HG03175 (cell line): ENCODE measurements at regions not wholly inside any gene's neighbourhood (a gene's known extent, or its start where the extent isn't known, plus 50 kb on each side); places are given as distances from the start of the nearest gene placed in this dataset.

Source experiments
- ATAC-seq: cut with Tn5 transposase; IDR thresholded peaks from one replicate; pipeline ENCODE4 v1.9.1; 2021; ENCODE audit warnings: mild to moderate bottlenecking, moderate library complexity; ENCODE audit not compliant: unreplicated experiment

DNA sequence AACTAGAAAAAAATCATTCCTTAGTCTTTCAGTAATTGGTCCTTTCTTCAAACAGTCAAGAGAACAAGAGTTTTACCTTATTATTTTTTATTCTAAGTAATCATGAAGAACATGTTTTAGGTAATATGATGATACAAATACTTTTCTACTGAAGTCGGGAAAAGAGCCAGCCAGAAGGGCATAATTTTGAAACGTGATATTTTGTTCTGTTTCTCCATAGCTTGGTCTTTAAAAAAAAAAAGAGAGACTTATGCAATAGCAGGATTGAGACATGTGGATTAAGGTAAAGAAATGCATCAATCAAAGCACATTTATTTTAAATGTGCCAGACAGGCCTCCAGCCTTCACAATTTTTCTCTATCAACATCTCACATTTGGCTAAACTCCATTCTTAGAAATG lies 1016.8 kb downstream of the CNTNAP5 start:
- ATAC-seq: no peak

DNA sequence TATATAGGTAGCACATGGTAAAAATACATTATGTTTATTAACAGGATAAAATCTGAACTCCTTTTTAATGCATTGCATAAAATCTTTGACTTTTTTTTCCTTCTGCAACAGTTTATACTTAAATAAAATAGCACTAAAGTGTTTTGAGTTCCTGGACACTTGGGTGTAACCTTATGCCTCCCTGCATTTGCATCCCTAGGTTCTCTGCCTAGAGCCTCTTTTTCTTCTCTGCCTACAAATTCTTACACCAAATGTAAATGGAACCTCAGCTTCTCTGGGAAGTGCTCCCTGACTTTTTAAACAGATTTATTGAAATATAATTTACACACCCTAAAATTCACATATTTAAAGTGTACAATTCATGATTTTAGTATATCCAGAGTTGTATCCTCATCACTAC lies 1017.6 kb downstream of the CNTNAP5 start:
- no peak for ATAC-seq

DNA sequence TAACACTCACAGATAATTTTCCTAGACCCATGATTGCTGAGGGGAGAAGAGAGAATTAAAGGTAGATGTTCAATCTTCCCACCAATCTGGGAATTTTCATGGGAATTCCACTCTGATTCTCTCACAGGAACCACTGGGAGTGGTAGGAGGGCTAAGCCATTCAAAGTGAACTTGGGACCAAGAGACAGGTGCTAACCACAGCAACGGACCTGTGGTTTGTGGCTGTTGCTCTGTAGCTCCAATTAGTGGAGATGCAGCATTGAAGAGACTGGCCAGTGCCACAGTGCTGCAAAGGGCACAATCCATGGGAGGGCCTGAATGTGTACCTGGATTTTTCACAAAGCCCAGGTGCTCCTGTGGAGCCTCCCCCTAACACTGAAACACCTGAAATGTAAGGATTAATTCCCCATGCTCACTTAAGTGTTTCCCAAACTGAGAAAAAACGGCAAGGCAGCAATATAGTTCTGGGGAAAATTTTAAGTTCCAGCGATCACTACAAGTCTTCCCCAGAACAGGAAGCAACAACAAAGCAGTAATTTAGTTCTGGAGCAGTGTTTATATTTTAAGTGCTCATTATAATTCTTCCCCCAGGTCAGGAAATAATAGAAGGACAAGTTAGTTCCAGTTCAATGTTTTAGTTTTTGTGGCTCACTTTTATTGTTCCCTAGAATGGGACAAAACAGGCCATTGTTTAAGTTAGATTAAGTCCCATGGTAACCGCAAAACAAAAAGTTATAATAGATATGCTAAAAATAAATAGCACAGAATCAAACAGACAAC lies 1045.8 kb downstream of the CNTNAP5 start:
- no peak for ATAC-seq

DNA sequence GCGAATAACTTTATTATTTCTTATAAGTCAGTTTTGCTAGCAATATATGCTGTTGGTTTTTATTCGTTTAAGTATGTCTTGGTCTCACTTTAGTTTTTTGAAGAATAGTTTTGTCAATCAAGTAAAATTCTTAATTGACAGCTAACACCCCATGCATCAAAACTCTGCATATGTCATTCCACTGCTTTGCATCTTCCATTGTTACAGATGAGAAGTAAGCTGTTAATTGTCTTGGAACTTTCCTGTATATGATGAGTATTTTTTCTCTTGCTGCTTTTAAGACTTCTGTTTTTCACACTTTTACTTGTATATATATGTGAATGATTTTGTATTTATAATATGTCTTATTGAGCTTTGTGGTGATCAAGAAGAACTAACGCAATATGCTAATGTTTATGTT lies 1048.4 kb downstream of the CNTNAP5 start:
- no peak for ATAC-seq

DNA sequence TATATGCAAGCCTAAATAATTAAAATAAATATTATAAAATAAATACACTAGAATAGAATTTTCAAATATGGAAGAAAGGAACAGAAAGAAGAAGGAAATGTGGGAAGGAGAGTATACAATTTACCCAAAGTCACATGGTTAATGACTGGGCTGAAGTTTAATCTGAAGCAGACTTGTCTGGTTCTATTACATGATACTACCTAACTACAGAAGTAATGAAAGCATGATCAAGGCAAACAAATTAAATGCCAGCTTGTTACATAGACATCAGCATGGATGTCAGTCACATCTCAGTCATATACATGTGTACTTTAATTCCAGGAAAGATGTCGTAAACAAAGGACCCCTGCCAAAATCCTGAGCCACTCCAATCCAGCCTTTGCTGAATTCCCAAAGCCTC lies 1060.8 kb downstream of the CNTNAP5 start:
- ATAC-seq: no peak

DNA sequence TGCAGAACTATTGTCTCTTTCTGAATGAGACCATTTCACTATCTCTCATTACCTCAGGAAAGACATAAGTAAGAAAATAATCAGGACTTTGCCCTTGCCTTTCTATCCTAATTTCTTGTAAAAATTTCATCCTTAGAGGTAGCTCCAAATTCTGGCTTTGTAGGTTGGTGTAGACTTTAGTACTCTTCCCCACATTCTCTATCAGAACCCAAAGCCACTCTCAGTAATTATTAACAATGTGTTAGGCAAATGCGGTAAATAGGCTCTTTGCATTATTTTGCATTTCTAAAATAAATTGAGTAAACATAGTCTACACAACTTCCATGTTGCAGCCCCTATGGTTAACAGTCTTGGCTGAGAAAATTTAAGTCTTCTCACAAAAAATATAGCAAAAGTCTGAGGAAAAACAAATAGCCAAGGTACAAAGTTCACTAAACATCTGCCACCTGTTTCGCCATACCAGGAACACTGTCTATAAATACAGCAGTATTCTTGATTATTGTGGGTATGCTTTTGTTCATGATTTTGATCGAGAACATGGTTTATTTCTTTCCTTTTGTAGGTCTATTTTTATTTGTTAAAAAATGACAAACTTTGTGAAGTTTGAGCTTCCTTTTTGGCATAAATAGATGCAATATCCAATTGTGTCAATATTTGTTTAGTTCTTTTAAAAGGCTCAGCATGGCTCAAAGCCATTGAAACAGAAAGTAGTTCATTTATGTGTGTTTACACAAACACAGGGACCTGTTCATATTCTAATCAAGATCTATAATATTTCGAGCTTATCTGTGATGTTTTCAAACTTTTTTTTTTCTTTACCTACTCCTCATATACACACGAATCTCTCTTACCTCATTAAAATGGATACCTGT lies 1061.5 kb downstream of the CNTNAP5 start:
- ATAC-seq: no peak

DNA sequence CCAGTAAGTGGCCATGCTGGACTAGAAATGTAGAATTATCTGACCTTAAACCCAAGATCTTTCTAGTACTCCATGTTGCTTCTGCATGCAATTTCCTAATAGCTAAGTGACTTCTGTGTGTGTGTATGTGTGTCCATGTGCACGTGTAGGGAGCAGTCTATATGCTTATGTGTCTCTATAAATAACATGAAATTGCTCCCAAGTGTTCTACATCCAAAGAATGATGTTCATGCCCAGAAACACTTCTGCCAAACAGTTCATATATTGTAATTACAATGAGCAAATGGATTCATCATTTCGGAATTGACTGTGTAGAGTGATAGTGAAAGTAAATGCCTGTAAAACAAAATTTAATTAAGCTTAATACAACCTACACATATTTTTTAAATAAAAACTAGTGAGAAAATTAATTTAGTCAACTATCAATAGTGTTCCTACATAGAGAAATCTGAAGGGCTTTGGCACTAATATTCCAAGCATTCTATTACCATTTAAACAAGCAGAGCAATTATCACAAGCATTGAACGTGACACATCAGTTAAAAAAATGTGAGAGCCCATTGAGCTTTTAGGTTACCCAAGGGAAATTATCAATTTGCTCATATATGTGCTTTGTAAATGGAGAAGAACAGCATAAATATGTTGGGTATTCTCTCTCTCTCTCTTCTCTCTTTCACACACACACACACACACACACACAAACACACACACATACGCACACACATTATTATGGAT lies 1067.4 kb downstream of the CNTNAP5 start:
- no peak for ATAC-seq

DNA sequence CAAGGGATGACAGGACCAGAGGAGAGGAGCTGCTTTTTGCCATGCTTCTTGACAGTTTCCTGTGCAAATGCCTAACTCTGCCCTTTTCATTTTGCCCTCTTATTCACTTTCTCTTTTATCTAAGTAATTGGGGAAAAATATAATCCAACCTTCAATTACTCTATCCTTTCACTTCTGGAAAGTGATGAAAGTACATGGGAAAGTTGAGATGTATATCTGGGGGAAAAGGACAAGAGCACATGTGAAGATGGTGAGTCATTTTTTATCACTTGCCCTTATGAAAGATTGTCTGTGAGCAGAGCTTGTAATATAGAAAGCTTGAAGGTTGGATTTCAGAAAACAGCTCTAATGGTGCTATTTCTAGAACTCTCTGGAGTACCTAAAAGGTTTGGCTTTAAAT lies 1070.7 kb downstream of the CNTNAP5 start:
- ATAC-seq: no peak

DNA sequence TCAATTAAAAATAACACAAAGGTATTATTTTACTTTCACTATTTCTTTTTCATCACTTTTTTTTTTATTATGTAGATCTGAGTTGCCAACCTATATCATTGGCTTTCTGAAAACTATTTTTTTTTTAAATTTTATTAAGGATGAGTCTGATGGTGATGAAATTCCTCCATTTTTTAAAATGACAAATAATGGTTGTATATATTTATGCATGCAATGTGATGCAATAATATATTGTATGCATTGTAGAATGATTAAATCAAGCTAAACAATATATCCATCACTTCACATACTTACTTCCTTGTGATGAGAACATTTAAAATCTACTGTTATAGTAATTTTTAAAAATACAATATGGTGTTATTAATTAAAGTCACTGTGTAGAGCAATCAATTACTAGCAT lies 1081.6 kb downstream of the CNTNAP5 start:
- ATAC-seq: no peak

DNA sequence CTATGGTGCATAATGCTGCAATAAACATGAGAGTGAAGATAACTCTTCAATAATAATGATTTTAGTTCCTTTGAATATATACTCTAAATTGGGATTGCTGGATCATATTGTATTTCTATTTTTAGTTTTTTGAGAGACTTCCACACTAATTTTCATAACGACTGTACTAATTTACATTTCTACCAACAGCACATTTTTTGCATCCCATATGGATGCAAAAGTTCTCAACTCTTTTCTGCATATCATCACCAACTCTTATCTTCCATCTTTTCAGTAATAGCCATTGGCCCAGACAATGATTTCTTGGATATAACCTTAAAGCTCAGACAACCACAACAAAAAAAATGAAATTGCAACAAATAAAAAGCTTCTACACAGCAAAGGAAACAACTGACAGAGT lies 1082.4 kb downstream of the CNTNAP5 start:
- ATAC-seq: no peak

DNA sequence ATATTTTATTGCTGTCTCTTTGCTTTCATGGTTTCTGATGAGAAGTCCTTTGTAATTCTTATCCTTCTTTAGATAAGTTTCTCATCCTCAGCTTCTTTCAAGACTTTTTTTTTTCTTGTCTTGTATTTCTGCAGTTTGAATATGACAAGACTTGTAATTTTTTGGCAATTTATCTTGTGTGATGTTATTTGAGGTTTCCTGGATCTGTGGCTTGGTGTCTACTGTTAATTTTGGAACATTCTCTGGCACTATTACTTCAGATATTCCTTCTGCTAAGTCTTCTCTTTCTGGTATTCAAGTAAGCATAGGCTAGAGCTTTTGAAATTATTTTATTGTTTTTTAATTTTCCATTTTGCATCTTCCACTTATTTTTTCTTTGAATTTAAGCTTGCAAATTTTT lies 1083.2 kb downstream of the CNTNAP5 start:
- ATAC-seq: no peak

DNA sequence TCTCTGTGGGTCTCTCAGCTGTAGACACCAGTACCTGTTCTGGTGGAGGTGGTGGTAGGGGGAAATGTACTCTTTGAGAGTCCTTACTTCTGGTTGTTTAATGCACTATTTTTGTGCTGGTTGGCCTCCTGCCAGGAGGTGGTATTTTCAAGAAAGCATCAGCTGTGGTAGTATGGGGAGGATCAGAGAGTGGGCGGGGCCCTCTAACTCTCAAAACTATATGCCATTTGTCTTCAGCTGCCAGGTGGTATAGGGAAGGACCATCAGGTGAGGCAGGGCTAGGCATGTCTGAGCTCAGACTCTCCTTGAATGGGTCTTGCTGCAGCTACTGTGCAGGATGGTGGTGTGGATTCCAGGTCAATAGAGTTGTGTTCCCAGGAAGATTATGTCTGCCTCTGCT lies 1100.8 kb downstream of the CNTNAP5 start:
- ATAC-seq: no peak

DNA sequence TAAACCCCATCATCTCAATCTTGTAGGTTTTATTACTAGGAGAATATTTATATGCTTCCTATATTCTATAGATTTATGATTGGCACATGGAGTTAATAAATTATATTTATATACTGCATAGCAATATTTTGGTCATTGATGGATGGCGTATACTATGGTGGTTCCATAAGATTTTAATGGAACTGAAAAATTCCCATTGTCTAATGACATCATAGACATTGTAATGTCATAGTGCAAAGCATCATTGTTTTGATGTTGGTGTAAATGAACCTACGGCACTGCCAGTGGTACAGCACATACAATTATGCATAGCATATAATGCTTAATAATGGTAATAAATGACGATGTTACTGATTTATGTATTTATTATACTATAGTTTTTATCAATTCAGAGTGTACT lies 1135.9 kb downstream of the CNTNAP5 start:
- ATAC-seq: no peak

DNA sequence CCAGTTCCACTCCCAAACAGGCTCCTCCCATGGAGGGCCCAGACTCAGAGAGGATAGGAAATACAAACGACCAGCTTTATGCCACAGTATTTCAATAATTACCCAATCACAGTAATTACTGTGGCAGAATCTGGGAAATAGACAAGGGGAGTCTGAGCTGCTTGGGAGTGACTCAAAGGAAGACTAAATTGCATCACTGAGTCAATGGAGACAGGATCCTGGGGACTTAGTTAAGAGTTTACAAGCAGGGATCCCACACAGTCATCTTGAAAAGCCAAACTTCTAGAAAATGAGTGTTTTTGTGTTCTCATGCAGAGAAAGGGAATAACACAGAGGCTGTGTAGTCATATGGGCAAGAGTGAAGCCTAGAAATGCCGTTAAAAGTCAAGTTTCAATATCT lies 1142.1 kb downstream of the CNTNAP5 start:
- no peak for ATAC-seq

DNA sequence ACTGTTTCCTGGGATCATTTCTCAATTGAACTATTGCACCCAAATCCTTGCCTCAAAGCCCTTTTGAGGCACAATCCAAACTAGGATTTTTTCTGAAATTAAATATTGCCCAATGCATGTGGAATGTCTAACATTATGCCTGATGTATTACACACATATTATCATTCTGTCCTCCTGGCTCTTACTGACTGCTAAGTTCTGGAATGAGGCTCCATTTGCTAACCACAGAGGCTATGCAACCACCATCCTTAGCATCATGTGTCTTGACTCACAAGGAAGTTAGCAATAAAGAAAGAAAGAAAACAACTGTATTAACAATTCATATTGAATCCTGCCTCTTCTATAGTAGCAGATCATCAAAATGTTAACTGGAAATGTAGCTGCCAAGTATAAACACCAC lies 1142.7 kb downstream of the CNTNAP5 start:
- no peak for ATAC-seq

DNA sequence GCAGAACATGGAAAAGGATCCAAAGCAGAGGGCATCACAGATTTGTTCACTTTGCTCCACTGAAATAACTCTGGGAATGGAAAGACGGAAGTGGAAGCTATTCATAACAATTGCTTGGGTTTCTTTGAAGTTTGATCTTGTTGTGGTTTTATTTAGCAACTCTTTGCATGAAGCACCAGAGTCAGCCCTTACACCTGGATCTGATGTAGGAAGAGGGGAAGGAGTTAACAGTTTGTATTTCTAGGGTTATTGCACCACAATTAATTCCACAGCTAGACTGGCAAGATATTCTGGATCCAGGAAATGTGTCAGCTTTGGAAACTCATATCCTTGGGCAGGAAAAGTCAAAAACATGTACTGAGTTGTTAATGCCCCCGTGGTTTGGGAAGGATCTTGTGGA lies 1143.4 kb downstream of the CNTNAP5 start:
- ATAC-seq: no peak

DNA sequence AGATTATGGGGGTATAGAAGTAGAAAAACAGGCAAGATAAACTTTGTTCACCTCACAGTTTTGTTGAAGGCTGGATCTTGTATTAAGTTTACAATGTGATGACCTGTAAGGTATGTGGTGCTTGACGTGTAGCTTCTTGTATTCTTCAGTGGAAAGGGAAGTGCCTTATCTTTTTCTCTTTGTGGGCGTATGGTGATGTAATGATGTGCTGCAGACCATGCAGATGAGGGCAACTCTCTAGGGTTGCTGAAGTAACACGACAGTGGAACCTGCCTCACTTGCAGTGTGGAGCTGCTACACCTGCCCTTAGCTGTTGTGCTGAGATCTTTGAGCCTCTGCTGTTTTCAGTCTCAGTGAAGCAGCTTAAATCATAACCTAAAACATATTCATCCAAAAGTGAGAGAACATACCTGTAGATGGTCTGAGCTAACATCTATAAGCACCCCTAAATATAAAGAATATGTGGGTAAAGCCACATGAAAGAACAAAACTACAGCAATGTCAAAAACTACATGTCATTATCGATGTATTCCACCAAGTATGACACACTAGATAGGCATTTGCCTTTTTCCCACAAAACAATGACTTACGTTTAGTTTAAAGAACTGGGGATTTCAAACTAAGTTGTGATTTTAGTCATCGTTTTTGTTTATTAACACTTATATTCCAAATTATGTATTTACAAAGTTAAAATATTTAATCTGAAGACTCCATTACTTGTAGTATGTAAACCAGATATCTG lies 1144.1 kb downstream of the CNTNAP5 start:
- ATAC-seq: no peak

DNA sequence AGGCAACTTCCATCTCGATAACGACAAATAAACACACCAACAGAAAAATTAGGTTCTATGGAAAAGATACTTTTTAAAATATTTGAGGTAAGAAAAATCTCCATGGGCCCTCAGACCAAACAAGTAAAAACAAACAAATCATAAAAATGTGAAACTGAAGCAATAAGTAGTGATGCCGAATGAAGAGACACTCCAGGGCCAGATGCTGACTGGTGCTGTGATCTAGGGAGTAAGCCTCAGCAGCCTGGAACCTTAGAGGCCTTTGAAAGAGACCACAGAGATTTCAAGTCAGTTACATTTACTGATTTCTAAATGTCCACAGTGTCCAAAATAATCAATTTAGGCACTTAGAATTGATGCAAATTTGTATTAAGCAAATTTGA lies 1144.7 kb downstream of the CNTNAP5 start:
- ATAC-seq: no peak

DNA sequence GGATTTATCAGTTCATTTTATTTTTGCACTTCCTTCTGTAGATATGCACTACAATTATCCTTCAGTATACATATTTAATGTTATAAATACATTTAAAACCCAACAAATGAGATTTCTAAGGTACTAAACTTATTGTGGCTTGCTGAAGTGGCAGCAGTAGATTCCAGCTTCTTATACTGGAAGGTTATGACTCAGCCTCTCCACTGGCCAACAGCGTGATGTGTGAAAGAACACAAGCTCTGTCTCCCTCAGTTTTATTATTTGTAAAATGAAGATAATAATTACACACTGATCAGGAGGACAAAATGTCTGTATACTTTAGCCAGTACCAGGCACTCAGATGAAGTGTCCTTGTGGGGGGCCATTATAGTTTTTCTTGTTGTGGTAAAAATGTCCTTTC lies 1147.1 kb downstream of the CNTNAP5 start:
- ATAC-seq: no peak

DNA sequence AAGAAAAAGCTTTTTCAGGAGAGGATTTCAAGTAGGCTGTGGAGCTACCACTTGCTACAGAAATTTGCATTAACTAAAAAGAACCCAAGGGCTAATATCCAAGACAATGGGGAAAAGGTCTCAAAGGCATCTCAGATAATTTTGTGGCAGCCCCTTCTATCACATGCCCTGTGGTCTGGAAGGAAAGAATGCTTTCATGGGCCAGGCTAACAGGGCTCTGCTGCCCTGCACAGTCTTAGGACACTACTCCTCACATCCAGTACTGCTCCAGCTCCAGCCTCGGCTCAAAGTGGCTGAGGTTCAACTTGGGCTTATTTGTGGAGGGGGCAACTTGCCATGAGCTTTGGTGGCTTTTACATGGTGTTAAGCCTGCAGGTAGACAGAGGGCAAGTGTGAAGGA lies 1150.3 kb downstream of the CNTNAP5 start:
- ATAC-seq: no peak

DNA sequence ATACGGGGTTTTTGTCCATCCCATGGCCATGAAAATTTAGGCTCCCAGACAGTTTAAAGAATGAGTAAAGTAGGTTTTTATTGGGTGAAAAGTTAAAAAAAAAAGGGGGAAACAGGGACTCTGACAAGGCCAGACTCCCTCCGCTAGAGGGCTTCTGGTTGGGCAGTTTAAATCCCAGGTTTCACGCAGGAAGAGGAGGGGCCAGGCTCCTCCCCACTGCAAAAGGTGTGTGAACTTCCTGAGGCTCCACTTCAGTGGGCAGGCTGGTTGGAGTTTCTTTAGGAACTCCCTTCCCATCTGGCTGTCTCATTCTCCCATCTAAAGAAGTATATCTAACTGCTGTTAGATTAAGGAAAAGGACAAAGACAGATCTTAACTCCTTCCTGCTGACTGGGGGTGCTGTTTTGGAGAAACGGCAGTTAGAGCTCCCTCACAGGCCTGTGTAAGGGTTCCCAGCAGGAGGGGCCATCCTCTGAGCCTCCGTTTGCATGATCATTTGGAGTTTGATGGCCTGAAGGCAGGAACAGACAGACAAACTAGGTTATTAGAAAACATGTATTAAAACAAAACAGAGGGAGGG lies 1160.7 kb downstream of the CNTNAP5 start:
- ATAC-seq: no peak
